SH-SY5Y (cell line): ENCODE measurements at regions not wholly inside any gene's neighbourhood (a gene's known extent, or its start where the extent isn't known, plus 50 kb on each side); places are given as distances from the start of the nearest gene placed in this dataset.

Experiments
- GATA2 ChIP-seq: IDR thresholded peaks from 2 replicates; pipeline ENCODE4 v1.6.1; 2011; ENCODE audit warnings: mild to moderate bottlenecking, low read depth, low read length
- GATA3 ChIP-seq: IDR thresholded peaks from 2 replicates; pipeline ENCODE4 v1.6.1; 2011; ENCODE audit warnings: low read depth, mild to moderate bottlenecking, low read length, moderate library complexity

DNA sequence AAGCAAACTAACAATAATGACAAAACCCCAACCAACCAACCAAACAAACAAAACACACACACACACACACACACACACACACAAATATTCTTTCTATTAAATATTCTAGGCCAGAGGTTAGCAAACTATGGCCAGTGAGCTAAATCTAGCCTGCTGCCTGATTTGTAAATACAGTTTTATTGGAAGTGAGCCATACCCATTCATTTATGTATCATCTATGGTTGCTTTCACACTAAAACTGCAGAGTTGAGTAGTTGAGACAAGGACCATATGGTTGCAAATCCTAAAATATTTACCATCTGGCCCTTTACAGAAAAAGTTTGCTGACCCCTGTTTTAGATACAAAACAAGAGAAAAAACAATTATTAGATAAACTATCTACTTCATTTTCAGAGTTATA lies 620.5 kb upstream of the SEMA6A start:
- TF ChIP-seq GATA2 (no peak), GATA3 (no peak)

DNA sequence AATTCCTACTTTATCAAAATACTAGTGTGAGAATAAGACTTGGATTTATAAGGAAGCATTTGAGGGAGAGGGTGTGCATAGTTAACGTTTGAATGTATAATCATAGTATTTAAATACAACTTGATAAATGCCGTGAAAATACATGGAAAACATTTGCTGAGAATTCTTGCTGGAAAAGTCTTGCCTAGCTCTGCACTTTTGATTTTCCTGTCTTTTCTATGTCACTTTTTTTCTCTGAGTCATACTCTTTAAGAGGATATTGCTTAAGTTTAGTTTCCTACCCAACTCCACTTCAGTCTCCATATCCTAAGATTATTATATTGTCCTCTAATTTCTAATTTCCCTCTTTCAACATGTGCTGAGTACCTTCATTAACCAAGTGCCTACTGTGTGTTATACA lies 616.6 kb upstream of the SEMA6A start:
- TF ChIP-seq GATA3 (no peak), GATA2 (no peak)

DNA sequence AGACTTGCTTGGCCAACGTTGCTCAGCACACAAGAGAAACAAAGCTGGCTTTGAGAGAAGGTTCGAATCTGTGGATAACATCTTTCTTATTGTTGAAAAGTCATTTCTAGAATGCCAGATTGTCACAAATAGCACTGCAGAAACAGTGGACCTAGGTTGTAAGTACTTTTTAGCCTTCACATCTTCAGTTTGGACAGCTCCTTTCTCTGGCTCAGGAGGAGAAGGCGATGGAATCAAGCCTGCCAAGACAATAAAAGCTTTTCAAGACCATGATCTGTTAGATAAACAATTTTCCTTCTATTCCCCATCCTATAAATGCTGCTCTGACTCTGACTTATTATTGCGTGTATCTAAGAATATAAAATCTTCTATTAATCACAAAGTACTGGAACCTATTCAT lies 615.2 kb upstream of the SEMA6A start:
- TF ChIP-seq GATA3 = no peak
- no peak for TF ChIP-seq GATA2

DNA sequence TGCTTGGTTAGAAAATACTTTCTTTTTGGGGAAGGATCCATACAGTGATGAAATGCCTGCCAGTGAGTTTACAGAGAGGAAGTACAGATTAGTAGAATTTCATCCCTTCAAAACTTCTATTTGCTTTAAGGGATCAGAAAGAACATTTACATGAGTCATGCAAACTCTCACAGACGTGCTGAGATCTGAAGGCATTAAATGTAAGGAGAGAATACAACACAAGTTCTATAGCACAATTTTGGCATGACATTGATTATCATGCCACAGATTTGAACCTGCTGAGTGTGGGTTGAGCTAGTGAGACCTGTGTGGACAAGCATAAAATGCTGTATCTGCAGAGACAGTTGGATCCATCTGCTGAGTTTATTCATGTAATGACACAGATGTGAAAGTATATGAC lies 613.6 kb upstream of the SEMA6A start:
- TF ChIP-seq GATA2 (no peak), GATA3 (no peak)

DNA sequence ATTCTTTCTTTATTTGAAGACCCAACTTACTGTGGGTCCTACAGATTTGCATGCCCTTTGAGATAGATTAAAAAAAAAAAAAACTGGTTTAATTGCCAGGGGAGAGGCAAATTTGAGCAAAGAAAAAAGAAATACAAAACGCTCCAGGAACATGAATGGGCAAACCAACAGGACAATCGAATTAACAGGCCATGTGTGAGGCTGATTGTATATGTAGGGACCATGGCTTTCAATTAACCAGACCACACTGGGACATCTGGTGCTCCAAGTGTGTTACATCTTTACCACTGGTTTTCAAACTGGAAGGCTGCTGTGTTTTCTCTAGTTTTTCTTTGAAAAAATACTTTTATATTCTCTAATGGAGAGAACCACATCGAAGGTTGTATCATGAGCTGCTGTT lies 612.1 kb upstream of the SEMA6A start:
- no peak; the same call in 1 of the 2 replicates for TF ChIP-seq GATA3
- TF ChIP-seq GATA2 = 0 out of 2 replicates have a peak, but pooled peaks have one; percentile 8

DNA sequence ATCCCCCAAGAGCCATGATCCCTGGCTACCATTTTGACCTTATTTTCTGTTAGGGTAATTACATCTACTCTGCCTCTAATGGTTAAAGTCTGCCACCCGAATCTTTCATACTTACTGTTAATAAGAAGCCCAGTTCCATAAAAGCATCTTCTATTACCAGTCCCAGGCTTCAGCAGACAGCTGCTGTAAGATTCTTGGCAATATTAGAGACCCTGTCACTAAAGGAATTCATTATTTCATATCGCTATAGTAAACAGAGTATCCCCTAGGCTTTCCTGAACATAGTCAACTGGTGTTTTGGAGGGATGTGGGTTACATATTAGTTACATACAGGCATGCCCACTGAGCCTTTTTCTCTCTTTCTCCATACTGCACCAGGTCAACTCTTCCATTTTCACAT lies 608.7 kb upstream of the SEMA6A start:
- TF ChIP-seq GATA2 (no peak), GATA3 (no peak)

DNA sequence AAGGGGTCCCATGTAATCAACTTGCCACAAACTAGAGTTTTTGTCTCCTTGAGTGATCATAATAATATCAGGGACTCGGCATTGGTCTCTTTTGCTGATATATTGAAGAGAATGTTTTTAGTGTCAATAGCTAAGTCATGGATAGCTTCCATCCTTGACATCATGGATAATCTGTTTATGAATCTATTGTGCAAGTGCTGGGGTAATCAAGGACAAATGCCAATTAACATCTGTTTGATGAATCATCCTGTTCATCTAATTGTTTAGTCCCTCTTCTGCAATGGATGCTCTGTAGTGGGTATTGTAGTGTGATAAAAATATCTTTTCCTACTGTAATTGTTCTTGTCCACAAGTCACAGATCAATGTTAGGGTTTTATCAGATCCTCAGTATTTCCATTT lies 607.5 kb upstream of the SEMA6A start:
- TF ChIP-seq GATA2 = no peak
- no peak for TF ChIP-seq GATA3

DNA sequence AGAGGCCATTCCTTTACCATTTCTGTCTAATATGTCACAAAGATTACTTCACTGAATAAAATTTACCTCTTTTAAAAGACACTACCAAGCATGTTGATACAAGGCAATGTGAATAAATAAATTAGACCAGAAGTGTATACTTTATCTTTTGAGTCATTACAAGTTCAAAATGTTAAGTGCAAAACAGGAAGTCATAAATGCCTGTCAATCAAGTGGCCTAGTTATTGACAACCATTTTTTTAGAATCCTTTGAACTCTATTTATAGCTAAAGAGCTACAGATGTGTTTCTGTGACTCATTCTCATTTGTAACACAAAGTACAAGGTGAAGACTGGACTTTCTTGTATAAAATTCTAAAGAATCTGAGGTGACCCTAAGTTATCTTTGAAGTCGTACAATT lies 602.7 kb upstream of the SEMA6A start:
- TF ChIP-seq GATA2 (no peak), GATA3 (no peak)

DNA sequence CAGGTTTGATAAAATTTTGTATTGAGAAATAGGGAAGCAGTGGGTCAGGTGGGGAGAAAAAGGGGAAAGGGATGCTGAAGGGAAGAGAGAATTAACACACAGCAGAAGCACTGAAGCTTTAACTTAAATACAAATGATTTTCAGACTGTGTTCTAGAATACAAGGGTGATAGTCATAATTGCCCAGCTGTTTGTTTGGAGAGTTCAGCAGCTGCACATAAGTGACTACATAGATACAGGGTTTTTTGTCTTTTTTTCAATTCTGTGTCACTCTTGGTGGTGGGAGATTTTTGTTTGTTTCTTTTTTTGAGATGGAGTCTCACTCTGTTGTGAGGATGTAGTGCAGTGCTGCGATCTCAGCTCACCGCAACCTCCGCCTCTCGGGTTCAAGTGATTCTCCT lies 590.4 kb upstream of the SEMA6A start:
- TF ChIP-seq GATA2 (no peak), GATA3 (no peak)

DNA sequence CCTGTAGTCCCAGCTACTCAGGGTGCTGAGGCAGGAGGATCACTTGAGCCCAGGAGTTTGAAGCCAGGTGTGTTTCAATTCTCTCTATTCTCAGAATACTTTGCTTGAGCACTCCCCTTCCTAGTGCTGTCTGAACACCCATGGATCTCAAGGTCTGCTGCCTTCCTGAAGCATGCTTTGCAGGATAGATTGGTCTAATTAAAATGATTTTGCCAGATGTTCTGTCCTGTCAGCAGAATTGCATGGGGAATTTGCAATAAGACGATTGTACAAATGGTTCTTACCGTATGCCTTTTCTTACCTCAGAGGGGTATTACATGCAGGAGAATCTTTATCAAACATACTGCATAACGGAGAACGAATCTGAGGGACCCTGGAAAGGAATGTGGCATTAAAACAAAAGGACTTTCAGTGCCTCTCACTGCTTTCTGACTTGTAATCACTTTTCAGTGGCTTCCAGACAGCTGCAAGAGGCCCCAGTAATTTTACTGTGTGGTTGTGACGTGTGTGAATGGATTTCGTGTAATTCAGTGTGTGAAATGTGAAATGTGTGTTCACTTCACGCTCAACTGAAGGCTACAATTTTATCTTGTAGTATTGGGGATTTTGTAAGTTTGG lies 587.2 kb upstream of the SEMA6A start:
- no peak for TF ChIP-seq GATA3
- no peak for TF ChIP-seq GATA2

DNA sequence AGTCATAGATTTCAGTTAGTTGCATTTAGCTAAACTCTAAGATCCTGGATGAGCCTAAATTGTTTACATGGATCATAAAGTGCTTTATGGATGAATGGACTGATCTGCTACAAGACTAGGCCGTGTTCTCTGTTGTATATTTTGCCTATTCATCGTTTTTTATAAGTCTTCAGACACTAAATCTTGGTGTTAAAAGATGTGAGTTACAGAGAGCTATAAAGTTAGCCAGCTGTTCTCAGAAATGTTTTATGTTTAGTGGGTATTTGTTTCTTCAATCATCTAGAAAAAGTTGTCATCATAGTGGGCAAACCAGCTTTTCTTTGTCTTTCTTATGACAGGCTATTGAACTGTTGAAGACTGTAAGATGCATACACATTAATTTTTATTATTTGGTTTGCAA lies 585.8 kb upstream of the SEMA6A start:
- no peak for TF ChIP-seq GATA2
- no peak for TF ChIP-seq GATA3

DNA sequence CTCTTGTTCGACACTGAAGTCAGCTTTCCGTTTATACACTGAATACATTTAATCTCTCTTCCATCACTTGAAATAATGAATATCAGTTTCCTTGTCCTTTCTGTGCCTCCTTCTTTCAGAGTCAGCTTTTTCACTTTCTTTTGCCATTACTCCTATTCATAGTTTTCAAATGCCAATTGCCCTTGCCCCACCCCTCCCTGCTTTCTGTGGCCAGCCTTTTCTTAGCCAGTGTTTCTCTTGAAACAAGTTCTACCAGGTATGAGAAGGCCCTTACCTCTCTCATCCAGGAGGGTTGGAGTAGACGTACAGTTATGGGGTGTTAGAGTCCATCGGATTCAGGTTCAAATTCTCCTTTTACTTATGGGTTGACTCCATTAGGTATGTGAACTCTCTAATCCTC lies 574.7 kb upstream of the SEMA6A start:
- TF ChIP-seq GATA3 (no peak), GATA2 (no peak)

DNA sequence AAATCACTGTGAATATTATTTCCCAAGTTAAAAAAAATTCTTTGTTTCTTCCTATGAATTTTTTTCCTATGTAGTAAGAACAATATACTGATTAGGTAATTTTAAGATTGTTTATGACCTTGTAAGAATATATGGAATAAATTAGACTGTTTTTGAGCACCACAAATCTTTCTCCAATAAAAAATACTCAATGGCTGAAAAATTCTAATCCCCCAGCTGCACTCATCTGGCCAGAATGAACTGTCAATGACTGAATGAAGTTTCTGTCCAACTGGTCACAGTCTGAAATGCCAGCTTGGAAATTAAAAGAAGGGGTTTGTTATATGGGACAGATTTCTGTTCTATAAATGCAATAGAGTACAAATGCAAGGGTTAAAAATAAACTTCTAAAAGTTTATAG lies 569.5 kb upstream of the SEMA6A start:
- no peak for TF ChIP-seq GATA2
- TF ChIP-seq GATA3 = no peak

DNA sequence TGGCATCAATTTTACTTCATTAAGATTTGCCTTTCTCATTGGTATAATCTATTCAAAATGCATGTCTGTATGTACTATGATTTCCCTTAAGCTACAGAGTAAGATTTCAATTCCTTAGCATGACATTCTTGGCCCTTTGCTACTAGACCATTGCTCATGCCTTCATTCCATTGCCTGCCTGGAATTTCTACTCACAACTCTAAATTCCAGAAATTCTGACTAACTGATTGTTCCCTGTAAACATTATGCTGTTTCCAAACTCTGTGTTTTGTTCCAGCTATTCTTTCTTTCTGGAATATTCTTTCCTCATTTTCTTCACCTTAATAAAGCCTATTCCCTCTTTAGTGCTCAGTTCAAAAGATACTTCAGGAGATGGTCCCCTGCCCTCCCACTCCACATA lies 568.8 kb upstream of the SEMA6A start:
- TF ChIP-seq GATA2 (no peak), GATA3 (no peak)

DNA sequence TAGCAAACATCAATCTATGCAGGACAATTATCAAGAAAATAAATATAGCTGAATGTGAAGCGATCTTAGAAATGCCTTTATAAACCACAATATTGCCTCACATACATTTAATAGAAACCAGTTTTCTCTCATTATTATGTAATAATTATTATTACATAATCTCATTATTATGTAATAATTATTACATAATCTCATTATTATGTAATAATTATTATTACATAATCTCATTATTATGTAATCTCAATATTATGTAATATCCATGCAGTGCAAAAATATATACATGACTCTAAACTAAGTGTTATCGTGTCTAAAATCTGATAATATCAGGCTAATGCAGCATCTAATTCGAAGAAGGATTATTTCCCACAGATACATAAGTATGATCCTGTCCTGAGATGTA lies 563.9 kb upstream of the SEMA6A start:
- no peak for TF ChIP-seq GATA3
- TF ChIP-seq GATA2 = no peak

DNA sequence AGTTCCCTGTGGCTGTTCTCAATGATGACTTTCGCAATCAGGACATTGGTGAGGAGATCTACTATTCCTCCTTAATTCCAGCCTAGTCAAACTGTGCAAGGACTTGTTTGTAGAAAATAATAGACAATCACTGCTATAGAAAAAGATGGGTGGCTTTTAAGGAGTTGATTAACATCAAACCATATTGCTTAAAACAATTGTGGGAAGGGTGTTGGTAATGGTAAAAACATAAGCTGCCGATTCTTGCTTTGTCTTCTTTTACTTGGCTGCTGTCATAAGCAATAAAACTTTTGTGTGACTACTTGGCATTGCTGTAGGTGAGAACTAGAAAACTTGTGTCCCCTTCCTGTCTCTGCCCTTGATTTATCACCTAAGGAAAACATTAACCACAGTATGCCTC lies 561.2 kb upstream of the SEMA6A start:
- TF ChIP-seq GATA3 (no peak), GATA2 (no peak)

DNA sequence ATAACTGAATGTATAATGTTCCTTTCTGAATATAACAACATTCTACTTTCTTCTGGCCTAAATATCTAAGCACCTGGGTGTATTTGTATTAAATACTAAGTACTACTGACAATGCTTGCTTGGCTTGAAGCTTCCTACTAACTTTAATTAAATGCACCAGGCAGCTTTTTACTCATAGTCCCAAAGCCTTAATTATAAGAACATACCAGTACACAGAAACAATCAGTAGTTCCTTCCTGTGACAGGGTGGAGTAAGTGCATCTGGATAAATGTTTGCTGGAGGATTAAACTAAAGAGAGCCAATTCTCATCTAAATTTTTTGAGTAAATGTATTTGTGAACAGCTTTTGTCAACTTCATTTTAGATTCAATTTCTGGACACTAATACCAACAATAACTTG lies 558.6 kb upstream of the SEMA6A start:
- TF ChIP-seq GATA2 (no peak), GATA3 (no peak)
